Caco-2 (cell line): ENCODE measurements at regions not wholly inside any gene's neighbourhood (a gene's known extent, or its start where the extent isn't known, plus 50 kb on each side); places are given as distances from the start of the nearest gene placed in this dataset.
"Not testable (repeated sequence)": the region's sequence is repeated elsewhere in the genome, so short reads cannot be mapped to it uniquely, and the experiment has no call there.

Source experiments
- BruUV-seq: library from RNA; stranded (reverse); fragments of 400-500 nt; replicated peaks from 2 replicates; lab custom pipeline; 2021; lab: Mats Ljungman, UMichigan
- CTCF ChIA-PET: fragments of 300-600 bp; sonication (Branson Sonifier 250); formaldehyde crosslinking; loops from one replicate; lab custom pipeline; 2022; ENCODE audit warnings: antibody characterized with exemption; lab: Charles Lee
- POLR2A ChIA-PET: fragments of 300-600 bp; sonication (Branson Sonifier 250); formaldehyde crosslinking; loops from one replicate; lab custom pipeline; 2022; ENCODE audit warnings: antibody characterized with exemption; lab: Charles Lee
- DNase-seq, 2 experiments: peaks; one replicate each; pipeline versions ENCODE4 v3.0.0 to v3.0.0-alpha.2; 2020 to 2022
- H3K27me3 ChIP-seq: replicated peaks from 2 replicates; pipeline ENCODE4 v1.6.0; 2011; ENCODE audit warnings: low read length; ENCODE audit not compliant: control insufficient read depth, insufficient read depth
- H3K36me3 ChIP-seq: 2 replicates; pipeline ENCODE4 v1.5.1; 2011; ENCODE audit warnings: low read length; ENCODE audit not compliant: control insufficient read depth, insufficient read depth
- H3K4me1 ChIP-seq: fragments of 250-450 bp; sonication (Bioruptor Pico); 2 replicates; pipeline ENCODE4 v1.5.1; 2020; ENCODE audit warnings: mild to moderate bottlenecking
- H3K4me3 ChIP-seq: 2 replicates; pipeline ENCODE4 v1.5.1; 2011; ENCODE audit warnings: low read depth, mild to moderate bottlenecking, control low read depth, low read length
- H3K9me3 ChIP-seq: fragments of 250-450 bp; sonication (Bioruptor Pico); 2 replicates; pipeline ENCODE4 v1.5.1; 2020; ENCODE audit warnings: mild to moderate bottlenecking, moderate library complexity
- H3K27ac Mint-ChIP-seq: one replicate; pipeline ENCODE4 v1.8.0; 2022; ENCODE audit warnings: mixed read lengths; ENCODE audit not compliant: unreplicated experiment
- H3K27me3 Mint-ChIP-seq: one replicate; pipeline ENCODE4 v1.8.0; 2022; ENCODE audit warnings: mixed read lengths; ENCODE audit not compliant: insufficient read depth, unreplicated experiment
- H3K36me3 Mint-ChIP-seq: one replicate; pipeline ENCODE4 v1.8.0; 2022; ENCODE audit warnings: mild to moderate bottlenecking, mixed read lengths; ENCODE audit not compliant: insufficient read depth, unreplicated experiment
- H3K4me1 Mint-ChIP-seq: one replicate; pipeline ENCODE4 v1.8.0; 2022; ENCODE audit warnings: low read depth, mixed read lengths; ENCODE audit not compliant: unreplicated experiment
- H3K4me3 Mint-ChIP-seq: one replicate; pipeline ENCODE4 v1.8.0; 2022; ENCODE audit warnings: mild to moderate bottlenecking, moderate library complexity, mixed read lengths; ENCODE audit not compliant: unreplicated experiment
- H3K9me3 Mint-ChIP-seq: one replicate; pipeline ENCODE4 v1.8.0; 2022; ENCODE audit warnings: mixed read lengths; ENCODE audit not compliant: unreplicated experiment
- intact Hi-C: fragments of 100-400 bp; cut with micrococcal nuclease; formaldehyde crosslinking; loops from one replicate; pipeline ENCODE4 v1.10.0; 2022; ENCODE audit not compliant: unreplicated experiment
- TF ChIP-seq, protein P1 (sequence below), 2 experiments: fragments of 200-600 bp in 1 of 2; IDR thresholded peaks; 1 replicate in 1 of 2; 2 replicates in 1 of 2; pipeline versions ENCODE4 v1.5.1 to v1.8.0; 2011 to 2022; ENCODE audit warnings: antibody characterized with exemption in 1 of 2, control low read depth in 1 of 2, inconsistent platforms in 1 of 2, low read depth in 1 of 2, low read length in 1 of 2, mild to moderate bottlenecking in 1 of 2, moderate library complexity in 1 of 2; ENCODE audit not compliant: insufficient read depth in 1 of 2, severe bottlenecking in 1 of 2, unreplicated experiment in 1 of 2

DNA sequence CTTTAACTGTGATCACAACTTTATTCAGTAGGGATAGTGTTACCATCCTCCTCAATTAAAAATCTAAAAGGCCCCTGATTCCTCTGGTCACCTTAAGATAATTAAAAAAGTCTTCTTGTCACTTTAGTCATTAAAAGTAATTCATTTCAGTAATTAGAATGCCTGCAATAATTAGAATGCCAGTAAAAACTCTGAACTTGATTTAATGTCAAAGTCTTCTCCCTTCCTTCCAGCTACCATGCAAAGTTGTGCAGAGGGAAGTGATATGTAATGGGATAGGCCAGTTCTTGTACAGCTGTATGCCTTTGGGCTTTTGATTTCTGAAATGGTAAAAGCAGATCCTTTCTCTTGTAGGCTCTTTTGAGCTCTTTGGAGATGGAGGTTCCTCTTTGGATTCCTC, 417.2 kb downstream of the ADAM29 start:
- no TSS peak for BruUV-seq
- Mint-ChIP-seq H3K36me3 (no peaks in the 10 kb centered on the region), H3K4me1 (no peaks in the 10 kb centered on the region), H3K9me3 (no peaks in the 10 kb centered on the region), H3K27ac (no peak overlapping the region), H3K4me3 (no peak overlapping the region), H3K27me3 (peaks cover 5% of the 10 kb centered on the region)
- H3K4me1 ChIP-seq: no peaks in the 10 kb centered on the region
- ChIA-PET POLR2A (no interaction called here), CTCF (no interaction called here)
- H3K9me3 ChIP-seq: no peaks in the 10 kb centered on the region
- no peaks in the 10 kb centered on the region for H3K36me3 ChIP-seq
- TF ChIP-seq, protein P1, sequence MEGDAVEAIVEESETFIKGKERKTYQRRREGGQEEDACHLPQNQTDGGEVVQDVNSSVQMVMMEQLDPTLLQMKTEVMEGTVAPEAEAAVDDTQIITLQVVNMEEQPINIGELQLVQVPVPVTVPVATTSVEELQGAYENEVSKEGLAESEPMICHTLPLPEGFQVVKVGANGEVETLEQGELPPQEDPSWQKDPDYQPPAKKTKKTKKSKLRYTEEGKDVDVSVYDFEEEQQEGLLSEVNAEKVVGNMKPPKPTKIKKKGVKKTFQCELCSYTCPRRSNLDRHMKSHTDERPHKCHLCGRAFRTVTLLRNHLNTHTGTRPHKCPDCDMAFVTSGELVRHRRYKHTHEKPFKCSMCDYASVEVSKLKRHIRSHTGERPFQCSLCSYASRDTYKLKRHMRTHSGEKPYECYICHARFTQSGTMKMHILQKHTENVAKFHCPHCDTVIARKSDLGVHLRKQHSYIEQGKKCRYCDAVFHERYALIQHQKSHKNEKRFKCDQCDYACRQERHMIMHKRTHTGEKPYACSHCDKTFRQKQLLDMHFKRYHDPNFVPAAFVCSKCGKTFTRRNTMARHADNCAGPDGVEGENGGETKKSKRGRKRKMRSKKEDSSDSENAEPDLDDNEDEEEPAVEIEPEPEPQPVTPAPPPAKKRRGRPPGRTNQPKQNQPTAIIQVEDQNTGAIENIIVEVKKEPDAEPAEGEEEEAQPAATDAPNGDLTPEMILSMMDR (IDR thresholded peaks at IDR 0.05; ENCODE audit: insufficient read depth in 1 of 2, low read depth in 1 of 2, low read length in 1 of 2, severe bottlenecking in 1 of 2, unreplicated experiment in 1 of 2): no peak
- H3K27me3 ChIP-seq: no peaks in the 10 kb centered on the region
- H3K4me3 ChIP-seq: no peak overlapping the region
- no peak for DNase-seq
- intact Hi-C loops: no loop called here

DNA sequence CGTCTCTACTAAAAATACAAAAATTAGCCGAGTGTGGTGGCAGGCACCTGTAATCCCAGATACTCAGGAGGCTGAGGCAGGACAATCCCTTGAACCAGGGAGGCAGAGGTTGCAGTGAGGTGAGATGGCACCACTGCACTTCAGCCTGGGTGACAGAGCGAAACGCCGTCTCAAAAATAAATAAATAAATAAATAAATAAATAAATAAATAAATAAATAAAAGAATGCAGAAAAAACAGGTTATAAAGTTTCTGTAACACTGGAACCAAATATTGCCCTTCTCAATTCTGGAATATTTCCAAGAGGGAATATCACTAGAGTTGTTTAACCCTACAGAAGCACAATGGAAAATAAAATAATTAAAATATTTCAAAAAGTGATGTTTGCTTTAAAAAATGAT, 418.4 kb downstream of the ADAM29 start:
- H3K27me3 Mint-ChIP-seq, H3K27me3 ChIP-seq, H3K36me3 ChIP-seq, H3K4me3 ChIP-seq, H3K4me1 Mint-ChIP-seq, H3K36me3 Mint-ChIP-seq, intact Hi-C loops, H3K4me1 ChIP-seq, DNase-seq, H3K27ac Mint-ChIP-seq, H3K4me3 Mint-ChIP-seq, BruUV-seq, H3K9me3 Mint-ChIP-seq, POLR2A ChIA-PET, H3K9me3 ChIP-seq, CTCF ChIA-PET: not testable (repeated sequence)

DNA sequence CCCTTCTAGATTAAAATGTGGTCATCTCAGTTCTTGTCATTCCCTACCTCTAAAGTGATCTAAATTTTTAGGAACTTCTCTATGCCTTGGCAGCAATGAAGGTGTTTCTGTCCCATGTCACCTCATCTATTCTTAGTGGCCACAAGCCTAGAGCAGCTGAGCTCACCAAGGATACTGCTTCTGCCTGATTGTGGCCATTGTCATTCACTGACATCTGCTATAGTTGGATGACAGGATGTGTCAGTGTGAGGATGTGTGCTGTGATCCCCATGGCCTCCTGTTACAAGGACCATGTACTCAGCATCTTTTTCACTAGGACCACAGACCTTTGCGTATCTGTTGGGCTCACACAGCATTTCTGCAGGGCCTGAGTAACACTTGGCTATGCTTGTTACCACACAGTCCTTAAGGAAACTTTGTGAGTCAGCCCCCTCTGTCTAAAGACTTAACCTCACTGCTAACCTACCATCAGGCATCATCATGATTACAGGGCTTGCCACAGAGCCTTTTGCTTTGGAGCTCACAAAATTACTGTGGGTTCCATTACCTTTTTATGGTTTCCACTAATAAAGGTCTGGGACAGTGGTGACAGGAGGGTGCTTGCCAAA, 421.0 kb downstream of the ADAM29 start:
- H3K9me3 ChIP-seq: no peaks in the 10 kb centered on the region
- CTCF ChIA-PET: no interaction called here

More for the DNA sequence above, 421.0 kb downstream of the ADAM29 start:
- Mint-ChIP-seq H3K9me3 (peaks cover 6% of the 10 kb centered on the region), H3K4me1 (no peaks in the 10 kb centered on the region), H3K4me3 (no peak overlapping the region), H3K27me3 (peaks cover 2% of the 10 kb centered on the region), H3K27ac (no peak overlapping the region), H3K36me3 (no peaks in the 10 kb centered on the region)
- Histone ChIP-seq H3K4me3 (no peak overlapping the region), H3K27me3 (no peaks in the 10 kb centered on the region), H3K36me3 (no peaks in the 10 kb centered on the region), H3K4me1 (no peaks in the 10 kb centered on the region)
- no peak for DNase-seq
- intact Hi-C loops: no loop called here
- BruUV-seq: no TSS peak
- TF ChIP-seq, protein P1 (IDR thresholded peaks at IDR 0.05; ENCODE audit: insufficient read depth in 1 of 2, low read depth in 1 of 2, low read length in 1 of 2, severe bottlenecking in 1 of 2, unreplicated experiment in 1 of 2): no peak
- POLR2A ChIA-PET: no interaction called here
